ENCODE measurements at regions not wholly inside any gene's neighbourhood (a gene's known extent, or its start where the extent isn't known, plus 50 kb on each side); places are given as distances from the start of the nearest gene placed in this dataset.

- H3K4me1 ChIP-seq (ENCODE audit: insufficient read depth), result no peaks in the 10 kb centered on the region
- H3K9me3 Mint-ChIP-seq, result no peaks in the 10 kb centered on the region; the same call in 2 of the 3 replicates
- H3K4me3 ChIP-seq, result no peak overlapping the region
- peaks cover 5% of the 10 kb centered on the region; the same call in 2 of the 3 replicates for H3K36me3 Mint-ChIP-seq (ENCODE audit: low read depth)
- no peaks in the 10 kb centered on the region for H4K20me1 ChIP-seq (replicated peaks; ENCODE audit: insufficient read depth)
- no peak overlapping the region for H3K4me2 ChIP-seq
- no peaks in the 10 kb centered on the region for H3K27me3 ChIP-seq (ENCODE audit: insufficient read depth)
- H3K27ac Mint-ChIP-seq, result no peak overlapping the region
- no peak overlapping the region for H2AFZ ChIP-seq
- ATAC-seq (no peak), DNase-seq (ENCODE audit: low spot score) (no peak)
- H3K27ac ChIP-seq (ENCODE audit: low read depth), result no peak overlapping the region
- no peaks in the 10 kb centered on the region for H3K4me1 Mint-ChIP-seq
- H3K4me3 Mint-ChIP-seq, result no peak overlapping the region
- H3K36me3 ChIP-seq (ENCODE audit: insufficient read depth), result no peaks in the 10 kb centered on the region
- peaks cover 11% of the 10 kb centered on the region; the same call in 1 of the 2 replicates for H3K9me2 ChIP-seq (ENCODE audit: insufficient read depth)
- H3K27me3 Mint-ChIP-seq (ENCODE audit: insufficient read depth, low read depth, poor library complexity), result peaks cover 2% of the 10 kb centered on the region
- H3F3A ChIP-seq (replicated peaks; ENCODE audit: low read depth), result no peaks in the 10 kb centered on the region
- H3K79me2 ChIP-seq (replicated peaks; ENCODE audit: insufficient read depth), result no peaks in the 10 kb centered on the region
- TF ChIP-seq POLR2AphosphoS5 (IDR thresholded peaks at IDR 0.05; ENCODE audit: low read depth) (no peak), JUNB (IDR thresholded peaks at IDR 0.05; ENCODE audit: unreplicated experiment) (no peak), REST (IDR thresholded peaks at IDR 0.05; ENCODE audit: unreplicated experiment) (no peak), ZNF114 (CRISPR knock-in tag; IDR thresholded peaks at IDR 0.05) (no peak)
These were observed 151.0 kb upstream of the TOX3 start for GRCh38 chr16:52697971-52698370.

DNA sequence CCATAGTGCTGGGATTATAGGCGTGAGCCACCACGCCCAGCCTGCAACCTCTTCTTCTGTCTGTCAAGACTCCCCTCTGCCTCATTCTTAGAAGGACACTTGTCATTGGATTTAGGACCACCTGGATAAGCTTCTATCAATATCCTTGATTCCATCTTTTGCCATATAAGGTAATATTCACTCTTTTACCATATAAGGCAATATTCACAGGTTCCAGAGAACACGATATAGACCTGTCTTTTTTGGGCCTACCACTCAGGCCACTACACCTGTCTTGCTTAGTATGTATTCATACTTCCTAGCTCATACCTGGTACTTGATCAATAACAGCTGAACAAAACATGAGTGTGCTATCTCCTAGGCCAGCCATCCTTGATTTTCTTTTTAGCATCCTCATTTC is 149.2 kb upstream of the TOX3 start:
- H3K4me3 ChIP-seq, result no peak overlapping the region
- ATAC-seq, result no peak
- no peaks in the 10 kb centered on the region for H3K79me2 ChIP-seq (replicated peaks; ENCODE audit: insufficient read depth)
- peaks cover 11% of the 10 kb centered on the region; the same call in 1 of the 2 replicates for H3K9me2 ChIP-seq (ENCODE audit: insufficient read depth)
- H3K27ac ChIP-seq (ENCODE audit: low read depth), result no peak overlapping the region
- Mint-ChIP-seq H3K36me3 (ENCODE audit: low read depth) (peaks cover 12% of the 10 kb centered on the region; the same call in 2 of the 3 replicates), H3K9me3 (peaks cover 10% of the 10 kb centered on the region), H3K27ac (no peak overlapping the region), H3K27me3 (ENCODE audit: insufficient read depth, low read depth, poor library complexity) (peaks cover 2% of the 10 kb centered on the region), H3K4me3 (no peak overlapping the region), H3K4me1 (no peaks in the 10 kb centered on the region)
- DNase-seq (ENCODE audit: low spot score), result no peak
- no peak overlapping the region for H3K4me2 ChIP-seq
- no peaks in the 10 kb centered on the region for H3K27me3 ChIP-seq (ENCODE audit: insufficient read depth)
- no peaks in the 10 kb centered on the region for H3F3A ChIP-seq (replicated peaks; ENCODE audit: low read depth)
- H3K36me3 ChIP-seq (ENCODE audit: insufficient read depth), result no peaks in the 10 kb centered on the region
- H4K20me1 ChIP-seq (replicated peaks; ENCODE audit: insufficient read depth), result no peaks in the 10 kb centered on the region
- H2AFZ ChIP-seq, result no peak overlapping the region
- no peaks in the 10 kb centered on the region for H3K4me1 ChIP-seq (ENCODE audit: insufficient read depth)
- TF ChIP-seq NANOG (IDR thresholded peaks at IDR 0.05; ENCODE audit: borderline replicate concordance) (no peak), STAT1 (IDR thresholded peaks at IDR 0.05; ENCODE audit: unreplicated experiment) (no peak), EZH2phosphoT487 (IDR thresholded peaks at IDR 0.05; ENCODE audit: unreplicated experiment) (no peak), POLR2AphosphoS5 (IDR thresholded peaks at IDR 0.05; ENCODE audit: low read depth) (no peak), ZNF331 (CRISPR knock-in tag; IDR thresholded peaks at IDR 0.05; ENCODE audit: low read depth) (no peak), CREB1 (CRISPR knock-in tag; IDR thresholded peaks at IDR 0.05; ENCODE audit: low read depth) (no peak)
- TF ChIP-seq, protein P1, sequence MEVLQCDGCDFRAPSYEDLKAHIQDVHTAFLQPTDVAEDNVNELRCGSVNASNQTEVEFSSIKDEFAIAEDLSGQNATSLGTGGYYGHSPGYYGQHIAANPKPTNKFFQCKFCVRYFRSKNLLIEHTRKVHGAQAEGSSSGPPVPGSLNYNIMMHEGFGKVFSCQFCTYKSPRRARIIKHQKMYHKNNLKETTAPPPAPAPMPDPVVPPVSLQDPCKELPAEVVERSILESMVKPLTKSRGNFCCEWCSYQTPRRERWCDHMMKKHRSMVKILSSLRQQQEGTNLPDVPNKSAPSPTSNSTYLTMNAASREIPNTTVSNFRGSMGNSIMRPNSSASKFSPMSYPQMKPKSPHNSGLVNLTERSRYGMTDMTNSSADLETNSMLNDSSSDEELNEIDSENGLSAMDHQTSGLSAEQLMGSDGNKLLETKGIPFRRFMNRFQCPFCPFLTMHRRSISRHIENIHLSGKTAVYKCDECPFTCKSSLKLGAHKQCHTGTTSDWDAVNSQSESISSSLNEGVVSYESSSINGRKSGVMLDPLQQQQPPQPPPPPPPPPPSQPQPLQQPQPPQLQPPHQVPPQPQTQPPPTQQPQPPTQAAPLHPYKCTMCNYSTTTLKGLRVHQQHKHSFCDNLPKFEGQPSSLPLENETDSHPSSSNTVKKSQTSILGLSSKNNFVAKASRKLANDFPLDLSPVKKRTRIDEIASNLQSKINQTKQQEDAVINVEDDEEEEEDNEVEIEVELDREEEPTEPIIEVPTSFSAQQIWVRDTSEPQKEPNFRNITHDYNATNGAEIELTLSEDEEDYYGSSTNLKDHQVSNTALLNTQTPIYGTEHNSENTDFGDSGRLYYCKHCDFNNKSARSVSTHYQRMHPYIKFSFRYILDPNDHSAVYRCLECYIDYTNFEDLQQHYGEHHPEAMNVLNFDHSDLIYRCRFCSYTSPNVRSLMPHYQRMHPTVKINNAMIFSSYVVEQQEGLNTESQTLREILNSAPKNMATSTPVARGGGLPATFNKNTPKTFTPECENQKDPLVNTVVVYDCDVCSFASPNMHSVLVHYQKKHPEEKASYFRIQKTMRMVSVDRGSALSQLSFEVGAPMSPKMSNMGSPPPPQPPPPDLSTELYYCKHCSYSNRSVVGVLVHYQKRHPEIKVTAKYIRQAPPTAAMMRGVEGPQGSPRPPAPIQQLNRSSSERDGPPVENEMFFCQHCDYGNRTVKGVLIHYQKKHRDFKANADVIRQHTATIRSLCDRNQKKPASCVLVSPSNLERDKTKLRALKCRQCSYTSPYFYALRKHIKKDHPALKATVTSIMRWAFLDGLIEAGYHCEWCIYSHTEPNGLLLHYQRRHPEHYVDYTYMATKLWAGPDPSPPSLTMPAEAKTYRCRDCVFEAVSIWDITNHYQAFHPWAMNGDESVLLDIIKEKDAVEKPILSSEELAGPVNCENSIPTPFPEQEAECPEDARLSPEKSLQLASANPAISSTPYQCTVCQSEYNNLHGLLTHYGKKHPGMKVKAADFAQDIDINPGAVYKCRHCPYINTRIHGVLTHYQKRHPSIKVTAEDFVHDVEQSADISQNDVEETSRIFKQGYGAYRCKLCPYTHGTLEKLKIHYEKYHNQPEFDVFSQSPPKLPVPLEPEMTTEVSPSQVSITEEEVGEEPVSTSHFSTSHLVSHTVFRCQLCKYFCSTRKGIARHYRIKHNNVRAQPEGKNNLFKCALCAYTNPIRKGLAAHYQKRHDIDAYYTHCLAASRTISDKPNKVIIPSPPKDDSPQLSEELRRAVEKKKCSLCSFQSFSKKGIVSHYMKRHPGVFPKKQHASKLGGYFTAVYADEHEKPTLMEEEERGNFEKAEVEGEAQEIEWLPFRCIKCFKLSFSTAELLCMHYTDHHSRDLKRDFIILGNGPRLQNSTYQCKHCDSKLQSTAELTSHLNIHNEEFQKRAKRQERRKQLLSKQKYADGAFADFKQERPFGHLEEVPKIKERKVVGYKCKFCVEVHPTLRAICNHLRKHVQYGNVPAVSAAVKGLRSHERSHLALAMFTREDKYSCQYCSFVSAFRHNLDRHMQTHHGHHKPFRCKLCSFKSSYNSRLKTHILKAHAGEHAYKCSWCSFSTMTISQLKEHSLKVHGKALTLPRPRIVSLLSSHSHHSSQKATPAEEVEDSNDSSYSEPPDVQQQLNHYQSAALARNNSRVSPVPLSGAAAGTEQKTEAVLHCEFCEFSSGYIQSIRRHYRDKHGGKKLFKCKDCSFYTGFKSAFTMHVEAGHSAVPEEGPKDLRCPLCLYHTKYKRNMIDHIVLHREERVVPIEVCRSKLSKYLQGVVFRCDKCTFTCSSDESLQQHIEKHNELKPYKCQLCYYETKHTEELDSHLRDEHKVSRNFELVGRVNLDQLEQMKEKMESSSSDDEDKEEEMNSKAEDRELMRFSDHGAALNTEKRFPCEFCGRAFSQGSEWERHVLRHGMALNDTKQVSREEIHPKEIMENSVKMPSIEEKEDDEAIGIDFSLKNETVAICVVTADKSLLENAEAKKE (CRISPR knock-in tag; IDR thresholded peaks at IDR 0.05), result no peak

All from GM23338 (cell line).